Dendritic cell treated with granulocyte-macrophage colony-stimulating factor and Interleukin-4, amounts not matched to agents 40 ng/mL and 50 ng/mL, for 4 days (primary cell): ENCODE measurements at regions not wholly inside any gene's neighbourhood (a gene's known extent, or its start where the extent isn't known, plus 50 kb on each side); places are given as distances from the start of the nearest gene placed in this dataset.

Source experiments
- H3K27ac Mint-ChIP-seq: one replicate; pipeline ENCODE4 v1.8.0; 2022; ENCODE audit warnings: mild to moderate bottlenecking, mixed read lengths
- H3K27me3 Mint-ChIP-seq: one replicate; pipeline ENCODE4 v1.8.0; 2022; ENCODE audit warnings: mild to moderate bottlenecking, mixed read lengths
- H3K36me3 Mint-ChIP-seq: one replicate; pipeline ENCODE4 v1.8.0; 2022; ENCODE audit warnings: low read depth, mixed read lengths
- H3K4me1 Mint-ChIP-seq: one replicate; pipeline ENCODE4 v1.8.0; 2022; ENCODE audit warnings: low read depth, mixed read lengths
- H3K4me3 Mint-ChIP-seq: one replicate; pipeline ENCODE4 v1.8.0; 2022; ENCODE audit warnings: mild to moderate bottlenecking, moderate library complexity, mixed read lengths
- H3K9me3 Mint-ChIP-seq: one replicate; pipeline ENCODE4 v1.8.0; 2022; ENCODE audit warnings: mixed read lengths
- intact Hi-C: fragments of 100-400 bp; cut with micrococcal nuclease; formaldehyde crosslinking; loops from one replicate; pipeline ENCODE4 v1.15.0; 2022

- intact Hi-C loops = loop anchor here (5.0 kb wide), 1 partner anchor 105 kb away; no protein-coding TSS in a partner anchor
- Mint-ChIP-seq H3K4me1 (peaks cover 54% of the 10 kb centered on the region), H3K27me3 (peaks cover 14% of the 10 kb centered on the region), H3K27ac (no peak overlapping the region), H3K4me3 (no peak overlapping the region), H3K9me3 (peaks cover 3% of the 10 kb centered on the region), H3K36me3 (peaks cover 17% of the 10 kb centered on the region)
Measured at GRCh38 chr7:131112431-131112830, 215.2 kb upstream of the MKLN1 start.

- Mint-ChIP-seq H3K9me3 (peaks cover 27% of the 10 kb centered on the region), H3K27me3 (peaks cover 14% of the 10 kb centered on the region), H3K27ac (no peak overlapping the region), H3K4me3 (no peak overlapping the region), H3K36me3 (no peaks in the 10 kb centered on the region), H3K4me1 (peaks cover 35% of the 10 kb centered on the region)
- intact Hi-C loops = no loop called here
Measured at GRCh38 chr7:131115340-131115739, 212.3 kb upstream of the MKLN1 start.

- Mint-ChIP-seq H3K36me3 (no peaks in the 10 kb centered on the region), H3K4me3 (no peak overlapping the region), H3K27me3 (peaks cover 16% of the 10 kb centered on the region), H3K27ac (no peak overlapping the region), H3K4me1 (peaks cover 34% of the 10 kb centered on the region), H3K9me3 (peaks cover 38% of the 10 kb centered on the region)
- intact Hi-C loops = no loop called here
Measured at GRCh38 chr7:131117439-131117838, 210.2 kb upstream of the MKLN1 start.

GRCh38 chr7:131119381-131119780 is 208.3 kb upstream of the MKLN1 start:
- H3K4me1 Mint-ChIP-seq = peaks cover 24% of the 10 kb centered on the region
- peaks cover 38% of the 10 kb centered on the region for H3K9me3 Mint-ChIP-seq
- H3K27me3 Mint-ChIP-seq = peaks cover 11% of the 10 kb centered on the region
- intact Hi-C loops = no loop called here
- no peaks in the 10 kb centered on the region for H3K36me3 Mint-ChIP-seq
- H3K27ac Mint-ChIP-seq = no peak overlapping the region
- no peak overlapping the region for H3K4me3 Mint-ChIP-seq

GRCh38 chr7:131122394-131122793 is 205.3 kb upstream of the MKLN1 start:
- Mint-ChIP-seq H3K27ac (no peak overlapping the region), H3K36me3 (no peaks in the 10 kb centered on the region), H3K9me3 (peaks cover 35% of the 10 kb centered on the region), H3K4me1 (peaks cover 9% of the 10 kb centered on the region), H3K4me3 (no peak overlapping the region), H3K27me3 (peaks cover 14% of the 10 kb centered on the region)
- intact Hi-C loops = no loop called here

- Mint-ChIP-seq H3K4me1 (peaks cover 9% of the 10 kb centered on the region), H3K4me3 (no peak overlapping the region), H3K27ac (no peak overlapping the region), H3K36me3 (no peaks in the 10 kb centered on the region), H3K27me3 (peaks cover 14% of the 10 kb centered on the region), H3K9me3 (peaks cover 18% of the 10 kb centered on the region)
- intact Hi-C loops = no loop called here
Measured at GRCh38 chr7:131124001-131124629, 203.6 kb upstream of the MKLN1 start.

GRCh38 chr7:131124867-131125266 is 202.8 kb upstream of the MKLN1 start:
- no peak overlapping the region for H3K27ac Mint-ChIP-seq
- H3K4me1 Mint-ChIP-seq = peaks cover 9% of the 10 kb centered on the region
- H3K9me3 Mint-ChIP-seq = peaks cover 11% of the 10 kb centered on the region
- no peaks in the 10 kb centered on the region for H3K36me3 Mint-ChIP-seq
- H3K4me3 Mint-ChIP-seq = no peak overlapping the region
- intact Hi-C loops = no loop called here
- peaks cover 14% of the 10 kb centered on the region for H3K27me3 Mint-ChIP-seq

GRCh38 chr7:131130324-131130723 is 197.4 kb upstream of the MKLN1 start:
- H3K4me3 Mint-ChIP-seq = no peak overlapping the region
- H3K27ac Mint-ChIP-seq = no peak overlapping the region
- H3K4me1 Mint-ChIP-seq = no peaks in the 10 kb centered on the region
- no peaks in the 10 kb centered on the region for H3K36me3 Mint-ChIP-seq
- intact Hi-C loops = no loop called here
- peaks cover 3% of the 10 kb centered on the region for H3K27me3 Mint-ChIP-seq
- no peaks in the 10 kb centered on the region for H3K9me3 Mint-ChIP-seq

- no peaks in the 10 kb centered on the region for H3K4me1 Mint-ChIP-seq
- intact Hi-C loops = no loop called here
- no peaks in the 10 kb centered on the region for H3K36me3 Mint-ChIP-seq
- no peaks in the 10 kb centered on the region for H3K27me3 Mint-ChIP-seq
- H3K4me3 Mint-ChIP-seq = no peak overlapping the region
- no peaks in the 10 kb centered on the region for H3K9me3 Mint-ChIP-seq
- no peak overlapping the region for H3K27ac Mint-ChIP-seq
Measured at GRCh38 chr7:131131012-131131745, 196.5 kb upstream of the MKLN1 start.

- intact Hi-C loops = no loop called here
- Mint-ChIP-seq H3K4me1 (no peaks in the 10 kb centered on the region), H3K27me3 (no peaks in the 10 kb centered on the region), H3K9me3 (no peaks in the 10 kb centered on the region), H3K27ac (no peak overlapping the region), H3K36me3 (no peaks in the 10 kb centered on the region), H3K4me3 (no peak overlapping the region)
Measured at GRCh38 chr7:131131746-131132431, 195.8 kb upstream of the MKLN1 start.

GRCh38 chr7:131139462-131139861 is 188.2 kb upstream of the MKLN1 start:
- H3K27ac Mint-ChIP-seq = no peak overlapping the region
- H3K9me3 Mint-ChIP-seq = peaks cover 13% of the 10 kb centered on the region

GRCh38 chr7:131141443-131141967 is 186.2 kb upstream of the MKLN1 start:
- H3K4me3 Mint-ChIP-seq = no peak overlapping the region
- H3K9me3 Mint-ChIP-seq = peaks cover 13% of the 10 kb centered on the region
- no peak overlapping the region for H3K27ac Mint-ChIP-seq
- peaks cover 4% of the 10 kb centered on the region for H3K27me3 Mint-ChIP-seq
- no peaks in the 10 kb centered on the region for H3K4me1 Mint-ChIP-seq
- intact Hi-C loops = no loop called here
- no peaks in the 10 kb centered on the region for H3K36me3 Mint-ChIP-seq

More at GRCh38 chr7:131139462-131139861, 188.2 kb upstream of the MKLN1 start:
- Mint-ChIP-seq H3K36me3 (no peaks in the 10 kb centered on the region), H3K4me3 (no peak overlapping the region), H3K4me1 (no peaks in the 10 kb centered on the region), H3K27me3 (peaks cover 2% of the 10 kb centered on the region)
- intact Hi-C loops = no loop called here

- intact Hi-C loops = no loop called here
- H3K4me1 Mint-ChIP-seq = no peaks in the 10 kb centered on the region
- H3K36me3 Mint-ChIP-seq = no peaks in the 10 kb centered on the region
- peaks cover 13% of the 10 kb centered on the region for H3K9me3 Mint-ChIP-seq
- no peak overlapping the region for H3K27ac Mint-ChIP-seq
- peaks cover 2% of the 10 kb centered on the region for H3K27me3 Mint-ChIP-seq
- no peak overlapping the region for H3K4me3 Mint-ChIP-seq
Measured at GRCh38 chr7:131143869-131144268, 183.8 kb upstream of the MKLN1 start.

GRCh38 chr7:131145026-131145425 is 182.7 kb upstream of the MKLN1 start:
- Mint-ChIP-seq H3K27me3 (peaks cover 4% of the 10 kb centered on the region), H3K4me1 (no peaks in the 10 kb centered on the region), H3K4me3 (no peak overlapping the region), H3K9me3 (peaks cover 13% of the 10 kb centered on the region), H3K36me3 (no peaks in the 10 kb centered on the region), H3K27ac (no peak overlapping the region)
- intact Hi-C loops = no loop called here
